GM12878 (cell line): ENCODE measurements at regions not wholly inside any gene's neighbourhood (a gene's known extent, or its start where the extent isn't known, plus 50 kb on each side); places are given as distances from the start of the nearest gene placed in this dataset.

Experiments used
- ATAC-seq: fragments of 200-7000 bp; cut with Tn5 transposase; 3 replicates; pipeline ENCODE4 v1.9.1; 2020; ENCODE audit warnings: mild to moderate bottlenecking, moderate library complexity
- BruUV-seq: library from RNA; stranded (reverse); fragments of 400-500 nt; replicated peaks from 2 replicates; lab custom pipeline; 2021; lab: Mats Ljungman, UMichigan
- CTCF ChIA-PET: fragments of 300-600 bp; sonication (Branson Sonifier 250); formaldehyde crosslinking; extraction: SDS; loops from one replicate; lab custom pipeline; 2021; ENCODE audit warnings: inconsistent platforms; lab: Yijun Ruan, JAX
- POLR2A ChIA-PET: fragments of 350-600 bp; formaldehyde crosslinking; extraction: SDS; loops from one replicate; lab custom pipeline; 2021; ENCODE audit warnings: inconsistent platforms; lab: Charles Lee
- RAD21 ChIA-PET: fragments of 300-600 bp; sonication (Branson Sonifier 250); formaldehyde crosslinking; loops from one replicate; lab custom pipeline; 2023; ENCODE audit warnings: antibody characterized with exemption; ENCODE audit not compliant: unreplicated experiment; lab: Charles Lee
- SMC1A ChIA-PET: fragments of 300-600 bp; sonication (Branson Sonifier 250); formaldehyde crosslinking; loops from one replicate; lab custom pipeline; 2023; ENCODE audit not compliant: unreplicated experiment, uncharacterized antibody; lab: Charles Lee
- DNase-seq: peaks from one replicate; pipeline ENCODE4 v3.0.0-alpha.2; 2011; ENCODE audit warnings: low read depth, low spot score
- FAIRE-seq: peaks from 3 replicates; lab custom pipeline; 2011; peaks lifted over from hg19 to GRCh38; lab: Jason Lieb, UNC
- H2AFZ ChIP-seq: 2 replicates; pipeline ENCODE4 v1.6.0; 2011; ENCODE audit warnings: low read depth, low read length, control low read depth; ENCODE audit not compliant: control insufficient read depth
- H3K27ac ChIP-seq: 2 replicates; pipeline ENCODE4 v1.5.1; 2011; ENCODE audit warnings: control low read depth; ENCODE audit not compliant: control insufficient read depth, insufficient read depth
- H3K27me3 ChIP-seq, 2 experiments: replicated peaks in 1 of 2; 2 replicates each; pipeline versions ENCODE4 v1.6.0 to v1.6.1; 2011; ENCODE audit warnings: low read length in 1 of 2; ENCODE audit not compliant: control insufficient read depth in 2 of 2, insufficient read depth in 2 of 2
- H3K36me3 ChIP-seq, 2 experiments: 2 replicates each; pipeline ENCODE4 v1.5.1; 2011; ENCODE audit warnings: low read length in 1 of 2; ENCODE audit not compliant: control insufficient read depth in 2 of 2, insufficient read depth in 2 of 2
- H3K4me1 ChIP-seq: 2 replicates; pipeline ENCODE4 v1.6.1; 2011; ENCODE audit warnings: mild to moderate bottlenecking, low read length, moderate library complexity, mixed read lengths; ENCODE audit not compliant: control insufficient read depth, insufficient read depth
- H3K4me2 ChIP-seq: 2 replicates; pipeline ENCODE4 v1.6.0; 2011; ENCODE audit warnings: control low read depth; ENCODE audit not compliant: control insufficient read depth, insufficient read depth
- H3K4me3 ChIP-seq: fragments of 200-600 bp; sonication (generic); 2 replicates; pipeline ENCODE4 v1.5.1; 2016
- H3K79me2 ChIP-seq: 2 replicates; pipeline ENCODE4 v1.6.0; 2011; ENCODE audit warnings: low read length; ENCODE audit not compliant: control insufficient read depth, insufficient read depth
- H3K9ac ChIP-seq: 2 replicates; pipeline ENCODE4 v1.8.0; 2011; ENCODE audit warnings: low read length, control low read depth, mixed read lengths; ENCODE audit not compliant: control insufficient read depth, insufficient read depth
- H3K9me3 ChIP-seq: replicated peaks from 3 replicates; pipeline ENCODE4 v1.5.1; 2011; ENCODE audit warnings: mild to moderate bottlenecking, low read length; ENCODE audit not compliant: control insufficient read depth, insufficient read depth
- H4K20me1 ChIP-seq: 2 replicates; pipeline ENCODE4 v1.6.0; 2011; ENCODE audit not compliant: control insufficient read depth, insufficient read depth
- BCL11A ChIP-seq: IDR thresholded peaks from 2 replicates; pipeline ENCODE4 v1.6.1; 2011; ENCODE audit warnings: low read depth, low read length
- CBX3 ChIP-seq: fragments of 200-600 bp; sonication (generic); IDR thresholded peaks from 2 replicates; pipeline ENCODE4 v1.6.1; 2016; ENCODE audit warnings: low read depth, borderline replicate concordance
- CHD1 ChIP-seq: IDR thresholded peaks from 2 replicates; pipeline ENCODE4 v1.6.1; 2012; ENCODE audit warnings: low read depth, low read length, improper control_type of control experiment
- FOS ChIP-seq: IDR thresholded peaks from 3 replicates; pipeline ENCODE4 v1.6.1; 2011; ENCODE audit warnings: borderline replicate concordance; ENCODE audit not compliant: insufficient read length; ENCODE audit errors: extremely low read depth
- FOXK2 ChIP-seq: fragments of 450-650 bp; IDR thresholded peaks from 2 replicates; pipeline ENCODE4 v1.6.1; 2017; ENCODE audit warnings: mild to moderate bottlenecking, moderate library complexity
- MEF2B ChIP-seq: fragments of 450-650 bp; IDR thresholded peaks from 2 replicates; pipeline ENCODE4 v1.6.1; 2018; ENCODE audit warnings: mild to moderate bottlenecking, moderate library complexity; ENCODE audit not compliant: partially characterized antibody, poor library complexity, severe bottlenecking
- NFYB ChIP-seq: IDR thresholded peaks from 2 replicates; pipeline ENCODE4 v1.6.1; 2011; ENCODE audit warnings: low read depth, mild to moderate bottlenecking, low read length, improper control_type of control experiment, moderate library complexity; ENCODE audit not compliant: insufficient read depth
- POLR2A ChIP-seq: IDR thresholded peaks from 2 replicates; pipeline ENCODE4 v1.6.1; 2011; ENCODE audit warnings: low read depth, mild to moderate bottlenecking, low read length
- TCF12 ChIP-seq: IDR thresholded peaks from 2 replicates; pipeline ENCODE4 v1.6.1; 2011; ENCODE audit warnings: low read depth, mild to moderate bottlenecking, low read length
- WGBS: methylation state at CpG from one replicate; pipeline ENCODE4 v1.1.6; 2016; ENCODE audit warnings: low lambda C conversion rate; ENCODE audit not compliant: insufficient replicate concordance, insufficient coverage; ENCODE audit errors: missing lambda C conversion rate; 5-methylcytosine and 5-hydroxymethylcytosine counted together
- in situ Hi-C: fragments of 300-500 bp; cut with MboI; formaldehyde crosslinking; loops from 9 replicates; pipeline ENCODE4 v1.14.3; 2018; ENCODE audit warnings: mixed read lengths
- intact Hi-C: fragments of 100-400 bp; cut with micrococcal nuclease; formaldehyde crosslinking; loops from one replicate; pipeline ENCODE4 v1.14.2; 2022; ENCODE audit not compliant: unreplicated experiment
- TF ChIP-seq, protein P1 (sequence below): fragments of 450-650 bp; IDR thresholded peaks from 2 replicates; pipeline ENCODE4 v1.6.1; 2017; ENCODE audit warnings: mild to moderate bottlenecking, moderate library complexity
- TF ChIP-seq, protein P2 (sequence below): IDR thresholded peaks from 2 replicates; pipeline ENCODE4 v1.6.1; 2011; ENCODE audit warnings: borderline replicate concordance, low read depth, mild to moderate bottlenecking, moderate library complexity, mixed read lengths, low read length; ENCODE audit not compliant: insufficient read depth; ENCODE audit errors: extremely low read length
- TF ChIP-seq, protein P3 (sequence below): fragments of 450-650 bp; IDR thresholded peaks from 2 replicates; pipeline ENCODE4 v1.6.1; 2017; ENCODE audit warnings: mild to moderate bottlenecking

DNA sequence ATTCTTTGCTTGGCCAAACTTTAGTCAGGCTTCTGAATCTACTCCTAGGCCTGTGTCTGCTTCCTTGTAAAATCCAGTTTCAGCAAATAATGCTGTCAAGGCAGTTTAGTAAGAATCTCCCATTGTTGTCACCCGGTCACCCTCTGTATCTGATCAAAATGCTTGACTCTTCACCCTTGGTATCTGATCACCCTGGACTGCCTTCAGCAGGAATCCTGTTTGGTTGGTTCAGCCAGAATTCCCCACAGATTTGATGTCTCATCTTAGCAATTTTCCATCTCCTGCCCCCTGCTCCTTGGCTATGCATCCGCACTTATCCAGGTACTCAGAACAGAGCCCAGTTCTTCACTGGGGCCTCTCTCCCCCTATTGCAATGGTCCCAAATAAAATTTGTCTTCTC is 172.4 kb upstream of the UBL3 start (continued):
- TF ChIP-seq, protein P1, sequence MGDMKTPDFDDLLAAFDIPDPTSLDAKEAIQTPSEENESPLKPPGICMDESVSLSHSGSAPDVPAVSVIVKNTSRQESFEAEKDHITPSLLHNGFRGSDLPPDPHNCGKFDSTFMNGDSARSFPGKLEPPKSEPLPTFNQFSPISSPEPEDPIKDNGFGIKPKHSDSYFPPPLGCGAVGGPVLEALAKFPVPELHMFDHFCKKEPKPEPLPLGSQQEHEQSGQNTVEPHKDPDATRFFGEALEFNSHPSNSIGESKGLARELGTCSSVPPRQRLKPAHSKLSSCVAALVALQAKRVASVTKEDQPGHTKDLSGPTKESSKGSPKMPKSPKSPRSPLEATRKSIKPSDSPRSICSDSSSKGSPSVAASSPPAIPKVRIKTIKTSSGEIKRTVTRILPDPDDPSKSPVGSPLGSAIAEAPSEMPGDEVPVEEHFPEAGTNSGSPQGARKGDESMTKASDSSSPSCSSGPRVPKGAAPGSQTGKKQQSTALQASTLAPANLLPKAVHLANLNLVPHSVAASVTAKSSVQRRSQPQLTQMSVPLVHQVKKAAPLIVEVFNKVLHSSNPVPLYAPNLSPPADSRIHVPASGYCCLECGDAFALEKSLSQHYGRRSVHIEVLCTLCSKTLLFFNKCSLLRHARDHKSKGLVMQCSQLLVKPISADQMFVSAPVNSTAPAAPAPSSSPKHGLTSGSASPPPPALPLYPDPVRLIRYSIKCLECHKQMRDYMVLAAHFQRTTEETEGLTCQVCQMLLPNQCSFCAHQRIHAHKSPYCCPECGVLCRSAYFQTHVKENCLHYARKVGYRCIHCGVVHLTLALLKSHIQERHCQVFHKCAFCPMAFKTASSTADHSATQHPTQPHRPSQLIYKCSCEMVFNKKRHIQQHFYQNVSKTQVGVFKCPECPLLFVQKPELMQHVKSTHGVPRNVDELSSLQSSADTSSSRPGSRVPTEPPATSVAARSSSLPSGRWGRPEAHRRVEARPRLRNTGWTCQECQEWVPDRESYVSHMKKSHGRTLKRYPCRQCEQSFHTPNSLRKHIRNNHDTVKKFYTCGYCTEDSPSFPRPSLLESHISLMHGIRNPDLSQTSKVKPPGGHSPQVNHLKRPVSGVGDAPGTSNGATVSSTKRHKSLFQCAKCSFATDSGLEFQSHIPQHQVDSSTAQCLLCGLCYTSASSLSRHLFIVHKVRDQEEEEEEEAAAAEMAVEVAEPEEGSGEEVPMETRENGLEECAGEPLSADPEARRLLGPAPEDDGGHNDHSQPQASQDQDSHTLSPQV = no peak

- CTCF ChIA-PET = no interaction called here
- FAIRE-seq = no peak
Measured at GRCh38 chr13:30022256-30022655, 171.8 kb upstream of the UBL3 start.

More at GRCh38 chr13:30022256-30022655, 171.8 kb upstream of the UBL3 start:
- in situ Hi-C loops = no loop called here
- ChIA-PET SMC1A (no interaction called here), RAD21 (no interaction called here), POLR2A (no interaction called here)
- intact Hi-C loops = no loop called here
- Histone ChIP-seq H3K79me2 (no peaks in the 10 kb centered on the region), H3K9me3 (no peaks in the 10 kb centered on the region), H3K27ac (no peak overlapping the region), H2AFZ (no peak overlapping the region), H3K36me3 (no peaks in the 10 kb centered on the region), H3K4me3 (no peak overlapping the region), H3K4me1 (no peaks in the 10 kb centered on the region), H4K20me1 (no peaks in the 10 kb centered on the region), H3K27me3 (0 out of 4 replicates have a peak, but pooled peaks cover 0 to 2% of the 10 kb centered on the region in 2 experiments), H3K9ac (no peak overlapping the region), H3K4me2 (no peak overlapping the region)
- TF ChIP-seq CHD1 (no peak), POLR2A (no peak), MEF2B (no peak), NFYB (no peak), FOXK2 (no peak), FOS (no peak), TCF12 (no peak), CBX3 (no peak), BCL11A (no peak)
- TF ChIP-seq, protein P2, sequence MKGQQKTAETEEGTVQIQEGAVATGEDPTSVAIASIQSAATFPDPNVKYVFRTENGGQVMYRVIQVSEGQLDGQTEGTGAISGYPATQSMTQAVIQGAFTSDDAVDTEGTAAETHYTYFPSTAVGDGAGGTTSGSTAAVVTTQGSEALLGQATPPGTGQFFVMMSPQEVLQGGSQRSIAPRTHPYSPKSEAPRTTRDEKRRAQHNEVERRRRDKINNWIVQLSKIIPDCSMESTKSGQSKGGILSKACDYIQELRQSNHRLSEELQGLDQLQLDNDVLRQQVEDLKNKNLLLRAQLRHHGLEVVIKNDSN = no peak
- TF ChIP-seq, protein P3, sequence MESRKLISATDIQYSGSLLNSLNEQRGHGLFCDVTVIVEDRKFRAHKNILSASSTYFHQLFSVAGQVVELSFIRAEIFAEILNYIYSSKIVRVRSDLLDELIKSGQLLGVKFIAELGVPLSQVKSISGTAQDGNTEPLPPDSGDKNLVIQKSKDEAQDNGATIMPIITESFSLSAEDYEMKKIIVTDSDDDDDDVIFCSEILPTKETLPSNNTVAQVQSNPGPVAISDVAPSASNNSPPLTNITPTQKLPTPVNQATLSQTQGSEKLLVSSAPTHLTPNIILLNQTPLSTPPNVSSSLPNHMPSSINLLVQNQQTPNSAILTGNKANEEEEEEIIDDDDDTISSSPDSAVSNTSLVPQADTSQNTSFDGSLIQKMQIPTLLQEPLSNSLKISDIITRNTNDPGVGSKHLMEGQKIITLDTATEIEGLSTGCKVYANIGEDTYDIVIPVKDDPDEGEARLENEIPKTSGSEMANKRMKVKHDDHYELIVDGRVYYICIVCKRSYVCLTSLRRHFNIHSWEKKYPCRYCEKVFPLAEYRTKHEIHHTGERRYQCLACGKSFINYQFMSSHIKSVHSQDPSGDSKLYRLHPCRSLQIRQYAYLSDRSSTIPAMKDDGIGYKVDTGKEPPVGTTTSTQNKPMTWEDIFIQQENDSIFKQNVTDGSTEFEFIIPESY = no peak
- no peak; the same call in 2 of the 3 replicates for ATAC-seq
- WGBS = 45% methylated on average over 10 of the region's 10 CpGs
- BruUV-seq = no TSS peak
- no peak for DNase-seq
